Pancreas (tissue), 10 donors: ENCODE measurements at regions not wholly inside any gene's neighbourhood (a gene's known extent, or its start where the extent isn't known, plus 50 kb on each side); places are given as distances from the start of the nearest gene placed in this dataset.

Experiments used
- ATAC-seq, 4 donors: fragments of 200-7000 bp; cut with Tn5 transposase; one replicate each; pipeline versions ENCODE4 v1.8.0 to v1.9.1; 2020; ENCODE audit warnings: mild to moderate bottlenecking in 4 of 4, moderate library complexity in 4 of 4
- DNase-seq, 6 donors: peaks; one replicate each; pipeline ENCODE4 v3.0.0-alpha.2; 2020
- FAIRE-seq: peaks from 2 replicates; lab custom pipeline; 2012; peaks lifted over from hg19 to GRCh38; lab: Jason Lieb, UNC
- H3K27ac ChIP-seq, 4 donors: fragments of 200-600 bp; sonication (generic); 1 replicate in 3 of 4; 2 replicates in 1 of 4; pipeline versions ENCODE4 v1.5.0 to v1.8.0; 2020
- H3K27me3 ChIP-seq, 4 donors: fragments of 200-600 bp; one replicate each; pipeline ENCODE4 v1.8.0; 2021
- H3K36me3 ChIP-seq, 3 donors: fragments of 200-600 bp; sonication (generic) in 1 of 3; one replicate each; pipeline versions ENCODE4 v1.5.0 to v1.8.0; 2020 to 2021
- H3K4me1 ChIP-seq, 3 donors: fragments of 200-600 bp; one replicate each; pipeline ENCODE4 v1.8.0; 2021
- H3K4me3 ChIP-seq, 4 donors: fragments of 200-600 bp; sonication (generic) in 2 of 4; one replicate each; pipeline versions ENCODE4 v1.5.0 to v1.8.0; 2020 to 2021
- H3K9me3 ChIP-seq, 4 donors: fragments of 200-600 bp; one replicate each; pipeline ENCODE4 v1.8.0; 2021
- CTCF ChIP-seq, 4 donors: fragments of 200-600 bp; sonication (generic) in 3 of 4; IDR thresholded peaks; one replicate each; pipeline versions ENCODE4 v1.5.0 to v1.8.0; 2021; ENCODE audit warnings: antibody characterized with exemption in 4 of 4
- WGBS, 2 donors: extraction: QIAGEN DNeasy Blood & Tissue Kit; methylation state at CpG; one replicate each; pipeline ENCODE4 v1.1.7; 2013; 5-methylcytosine and 5-hydroxymethylcytosine counted together
- intact Hi-C, 3 donors: fragments of 100-400 bp; cut with DNase I; formaldehyde crosslinking; loops; one replicate each; pipeline versions ENCODE4 v1.11.1 to v1.14.2; 2022
- donor health status: healthy with polysubstance abuse.
- donor health status: DM: no; HTN: no; CAD: no; lungs with moderate emphysema.
- donor health status: DM: no; HTN: no; CAD: no.
- donor health status: control.
- donor health status: control.
- donor health status: Bipolar disorder and iron deficiency.
- donor health status: DM: yes; HTN: yes; CAD: no.
- donor health status: DM: no; HTN: no; CAD: no.
- donor health status: DM: no; HTN: no; CAD: no.
- donor health status: DM: yes; HTN: yes; CAD: no.

DNA sequence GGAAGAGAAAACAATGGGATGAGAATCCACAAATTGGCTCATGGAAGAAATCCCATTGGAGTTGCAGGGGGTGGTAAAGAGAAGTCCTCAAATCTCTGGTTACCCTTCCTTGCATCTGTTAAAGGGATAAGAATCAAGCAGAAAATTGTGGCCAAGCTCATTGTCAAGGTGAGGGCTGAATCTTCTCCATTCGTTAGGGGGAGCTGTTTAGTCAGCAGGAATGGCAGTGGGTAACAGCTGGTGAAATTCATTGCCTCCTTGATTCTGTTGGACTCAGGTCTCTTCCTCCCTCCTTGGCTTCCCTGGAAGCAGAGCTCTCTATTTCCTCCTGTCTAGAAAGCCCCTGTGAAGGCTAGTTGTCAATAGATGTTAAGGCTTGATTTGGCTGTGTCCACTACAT, 343.1 kb upstream of the SEMA6D start:
- 6 to 23% methylated on average over 1 of the region's 1 CpG for WGBS, 2 donors
- H3K27ac ChIP-seq, result no peak overlapping the region
- peak in 1 of 6 donors; percentile 10 for DNase-seq
- no peak for FAIRE-seq
- intact Hi-C loops, result no loop called here
- no peaks in the 10 kb centered on the region for H3K36me3 ChIP-seq
- no peak overlapping the region for H3K4me3 ChIP-seq
- peak in 1 of 4 donors; percentile 9 for TF ChIP-seq CTCF (IDR thresholded peaks at IDR 0.05)
- H3K9me3 ChIP-seq, result no peaks in the 10 kb centered on the region
- H3K27me3 ChIP-seq, result no peaks in the 10 kb centered on the region
- no peaks in the 10 kb centered on the region for H3K4me1 ChIP-seq
- ATAC-seq, result peak in 2 of 4 donors; percentile 34 to 56

DNA sequence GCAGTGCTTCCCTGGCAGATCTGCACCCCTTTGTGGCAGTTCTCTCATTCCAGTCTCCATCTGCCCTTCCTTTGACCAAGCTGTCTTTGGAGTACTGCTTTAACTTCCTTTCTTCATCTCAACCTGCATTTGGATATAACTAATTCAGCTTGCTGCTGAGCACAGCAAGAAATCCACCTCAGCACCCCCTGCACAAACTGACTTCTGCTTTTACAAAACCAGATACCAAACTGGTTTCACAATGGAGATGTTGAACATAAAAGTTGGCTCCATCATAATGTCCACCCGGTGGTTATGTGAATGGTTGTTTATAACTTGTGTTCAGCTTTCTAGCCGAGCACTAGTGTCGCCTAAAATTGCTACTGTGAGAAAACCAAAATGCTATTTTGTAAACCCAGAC, 341.1 kb upstream of the SEMA6D start:
- no peaks in the 10 kb centered on the region for H3K36me3 ChIP-seq
- WGBS, 2 donors, result 82 to 90% methylated on average over 3 of the region's 3 CpGs
- no peak for ATAC-seq
- H3K27ac ChIP-seq, result no peak overlapping the region
- intact Hi-C loops, result no loop called here
- H3K27me3 ChIP-seq, result no peaks in the 10 kb centered on the region
- no peak for DNase-seq
- H3K9me3 ChIP-seq, result no peaks in the 10 kb centered on the region
- no peak overlapping the region for H3K4me3 ChIP-seq
- H3K4me1 ChIP-seq, result no peaks in the 10 kb centered on the region
- no peak for FAIRE-seq
- no peak for TF ChIP-seq CTCF (IDR thresholded peaks at IDR 0.05)

- WGBS, 2 donors, result 51 to 61% methylated on average over 2 of the region's 2 CpGs
- ATAC-seq (no peak), DNase-seq (no peak), FAIRE-seq (no peak)
- no peaks in the 10 kb centered on the region for H3K4me1 ChIP-seq
- no peak for TF ChIP-seq CTCF (IDR thresholded peaks at IDR 0.05)
- intact Hi-C loops, result no loop called here
- H3K36me3 ChIP-seq, result no peaks in the 10 kb centered on the region
- H3K4me3 ChIP-seq, result no peak overlapping the region
- H3K27ac ChIP-seq, result no peak overlapping the region
- H3K9me3 ChIP-seq, result no peaks in the 10 kb centered on the region
- no peaks in the 10 kb centered on the region for H3K27me3 ChIP-seq
Observed at GRCh38 chr15:47377465-47377864, 339.8 kb upstream of the SEMA6D start.

DNA sequence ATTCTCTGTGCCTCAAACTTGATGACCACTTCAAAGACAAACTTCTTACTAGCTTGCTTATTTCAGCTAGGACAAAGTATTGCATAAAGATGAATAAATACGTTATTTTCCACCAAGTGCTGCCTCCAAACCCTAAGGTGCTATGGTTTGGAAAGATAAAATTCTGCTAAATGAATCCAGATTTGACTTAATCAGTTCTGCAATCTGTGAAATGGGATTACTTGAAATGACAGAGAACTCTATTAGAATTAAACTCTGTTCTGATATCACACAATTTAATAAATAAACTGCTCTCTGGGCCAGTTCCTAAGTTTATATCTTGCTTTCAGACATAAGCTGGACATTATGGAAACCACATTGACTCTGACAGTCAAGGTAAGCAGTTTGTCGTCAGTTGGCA, 338.8 kb upstream of the SEMA6D start:
- H3K27me3 ChIP-seq, result no peaks in the 10 kb centered on the region
- H3K36me3 ChIP-seq, result no peaks in the 10 kb centered on the region
- H3K27ac ChIP-seq, result no peak overlapping the region
- ATAC-seq (no peak), DNase-seq (no peak), FAIRE-seq (no peak)
- H3K9me3 ChIP-seq, result no peaks in the 10 kb centered on the region
- WGBS, 2 donors, result 57 to 59% methylated on average over 2 of the region's 2 CpGs
- no peak overlapping the region for H3K4me3 ChIP-seq
- no peaks in the 10 kb centered on the region for H3K4me1 ChIP-seq
- intact Hi-C loops, result no loop called here
- no peak for TF ChIP-seq CTCF (IDR thresholded peaks at IDR 0.05)

- Histone ChIP-seq H3K4me3 (no peak overlapping the region), H3K27me3 (no peaks in the 10 kb centered on the region), H3K36me3 (no peaks in the 10 kb centered on the region), H3K27ac (no peak overlapping the region), H3K9me3 (no peaks in the 10 kb centered on the region), H3K4me1 (peaks cover 0 to 3% (median 0%) of the 10 kb centered on the region in 3 donors)
- intact Hi-C loops, result no loop called here
- 79 to 97% methylated on average over 5 of the region's 5 CpGs for WGBS, 2 donors
- TF ChIP-seq CTCF (IDR thresholded peaks at IDR 0.05), result no peak
- no peak for FAIRE-seq
- no peak for ATAC-seq
- DNase-seq, result no peak
Observed at GRCh38 chr15:47383102-47383501, 334.2 kb upstream of the SEMA6D start.
